ENCODE measurements at regions not wholly inside any gene's neighbourhood (a gene's known extent, or its start where the extent isn't known, plus 50 kb on each side); places are given as distances from the start of the nearest gene placed in this dataset.

DNA sequence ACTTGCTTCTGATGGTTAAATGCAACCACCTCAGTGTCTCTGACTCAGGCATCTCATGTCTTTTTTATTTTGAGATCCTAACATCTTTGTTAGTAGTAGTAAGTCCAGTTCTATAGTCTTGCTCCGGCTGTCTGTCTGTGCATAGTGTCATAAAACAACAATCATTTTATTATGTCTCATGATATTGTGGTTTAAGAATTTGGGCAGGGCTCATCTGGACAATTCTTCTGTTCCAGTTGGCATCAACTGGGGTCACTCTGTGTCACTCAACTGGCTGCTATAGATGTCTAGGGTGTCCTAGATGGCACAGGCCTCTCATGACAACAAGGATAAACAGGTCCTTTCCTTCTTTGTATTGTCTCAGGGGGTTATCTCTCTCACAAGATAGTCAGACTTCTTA, 299.6 kb upstream of the ZNF521 start:
- TF ChIP-seq, protein P1, sequence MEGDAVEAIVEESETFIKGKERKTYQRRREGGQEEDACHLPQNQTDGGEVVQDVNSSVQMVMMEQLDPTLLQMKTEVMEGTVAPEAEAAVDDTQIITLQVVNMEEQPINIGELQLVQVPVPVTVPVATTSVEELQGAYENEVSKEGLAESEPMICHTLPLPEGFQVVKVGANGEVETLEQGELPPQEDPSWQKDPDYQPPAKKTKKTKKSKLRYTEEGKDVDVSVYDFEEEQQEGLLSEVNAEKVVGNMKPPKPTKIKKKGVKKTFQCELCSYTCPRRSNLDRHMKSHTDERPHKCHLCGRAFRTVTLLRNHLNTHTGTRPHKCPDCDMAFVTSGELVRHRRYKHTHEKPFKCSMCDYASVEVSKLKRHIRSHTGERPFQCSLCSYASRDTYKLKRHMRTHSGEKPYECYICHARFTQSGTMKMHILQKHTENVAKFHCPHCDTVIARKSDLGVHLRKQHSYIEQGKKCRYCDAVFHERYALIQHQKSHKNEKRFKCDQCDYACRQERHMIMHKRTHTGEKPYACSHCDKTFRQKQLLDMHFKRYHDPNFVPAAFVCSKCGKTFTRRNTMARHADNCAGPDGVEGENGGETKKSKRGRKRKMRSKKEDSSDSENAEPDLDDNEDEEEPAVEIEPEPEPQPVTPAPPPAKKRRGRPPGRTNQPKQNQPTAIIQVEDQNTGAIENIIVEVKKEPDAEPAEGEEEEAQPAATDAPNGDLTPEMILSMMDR (IDR thresholded peaks at IDR 0.05; ENCODE audit: low read depth, low read length) = no peak
- TF ChIP-seq EZH2phosphoT487 (IDR thresholded peaks at IDR 0.05; ENCODE audit: low read depth) = no peak

Data from OCI-LY3 (cell line).